ENCODE measurements at regions not wholly inside any gene's neighbourhood (a gene's known extent, or its start where the extent isn't known, plus 50 kb on each side); places are given as distances from the start of the nearest gene placed in this dataset.
"Not testable (repeated sequence)": the region's sequence is repeated elsewhere in the genome, so short reads cannot be mapped to it uniquely, and the experiment has no call there.

- H3K27ac Mint-ChIP-seq = no peak overlapping the region
- DNase-seq = no peak
Observed at GRCh38 chr4:53886090-53886489, 178.3 kb downstream of the CHIC2 start.

GRCh38 chr4:53885668-53886067, 178.7 kb downstream of the CHIC2 start:
- no peak overlapping the region for H3K27ac Mint-ChIP-seq
- no peak overlapping the region for H3K4me3 Mint-ChIP-seq
- peaks cover 4% of the 10 kb centered on the region for H3K27me3 Mint-ChIP-seq
- H3K9me3 Mint-ChIP-seq = no peaks in the 10 kb centered on the region
- CTCF ChIA-PET = interaction anchor here (1.3 kb wide), 1 partner anchor 28 kb away, joined by 3 read pairs; no protein-coding TSS in a partner anchor
- no peaks in the 10 kb centered on the region for H3K36me3 Mint-ChIP-seq
- no peaks in the 10 kb centered on the region for H3K4me1 Mint-ChIP-seq
- no peak for DNase-seq

More at GRCh38 chr4:53886090-53886489, 178.3 kb downstream of the CHIC2 start:
- no peaks in the 10 kb centered on the region for H3K9me3 Mint-ChIP-seq
- H3K27me3 Mint-ChIP-seq = peaks cover 4% of the 10 kb centered on the region
- CTCF ChIA-PET = interaction anchor here (1.3 kb wide), 1 partner anchor 27 kb away, joined by 3 read pairs; no protein-coding TSS in a partner anchor
- H3K4me1 Mint-ChIP-seq = no peaks in the 10 kb centered on the region
- no peaks in the 10 kb centered on the region for H3K36me3 Mint-ChIP-seq
- H3K4me3 Mint-ChIP-seq = no peak overlapping the region

GRCh38 chr4:53877096-53877495, 187.3 kb downstream of the CHIC2 start:
- not testable (repeated sequence) for H3K4me3 Mint-ChIP-seq, H3K36me3 Mint-ChIP-seq, H3K4me1 Mint-ChIP-seq, H3K9me3 Mint-ChIP-seq, H3K27me3 Mint-ChIP-seq, H3K27ac Mint-ChIP-seq, DNase-seq
- CTCF ChIA-PET = interaction anchor here (0.7 kb wide), 1 partner anchor 15 kb away, joined by 3 read pairs; no protein-coding TSS in a partner anchor

GRCh38 chr4:53866055-53866454, 198.3 kb downstream of the CHIC2 start:
- Mint-ChIP-seq H3K9me3 (no peaks in the 10 kb centered on the region), H3K4me3 (no peak overlapping the region), H3K27me3 (peaks cover 4% of the 10 kb centered on the region), H3K36me3 (no peaks in the 10 kb centered on the region), H3K27ac (no peak overlapping the region), H3K4me1 (no peaks in the 10 kb centered on the region)
- CTCF ChIA-PET = no interaction called here
- DNase-seq = no peak

GRCh38 chr4:53865054-53865453, 199.4 kb downstream of the CHIC2 start:
- no peaks in the 10 kb centered on the region for H3K36me3 Mint-ChIP-seq
- H3K27me3 Mint-ChIP-seq = peaks cover 4% of the 10 kb centered on the region
- no peaks in the 10 kb centered on the region for H3K4me1 Mint-ChIP-seq
- no peak overlapping the region for H3K27ac Mint-ChIP-seq
- CTCF ChIA-PET = no interaction called here
- no peak overlapping the region for H3K4me3 Mint-ChIP-seq
- DNase-seq = no peak
- H3K9me3 Mint-ChIP-seq = no peaks in the 10 kb centered on the region

GRCh38 chr4:53863736-53864365, 200.6 kb downstream of the CHIC2 start:
- no peaks in the 10 kb centered on the region for H3K36me3 Mint-ChIP-seq
- H3K27me3 Mint-ChIP-seq = peaks cover 4% of the 10 kb centered on the region
- H3K4me3 Mint-ChIP-seq = no peak overlapping the region
- no peaks in the 10 kb centered on the region for H3K9me3 Mint-ChIP-seq
- no peaks in the 10 kb centered on the region for H3K4me1 Mint-ChIP-seq
- no peak overlapping the region for H3K27ac Mint-ChIP-seq
- CTCF ChIA-PET = no interaction called here
- no peak for DNase-seq

- Mint-ChIP-seq H3K9me3 (no peaks in the 10 kb centered on the region), H3K36me3 (no peaks in the 10 kb centered on the region), H3K27ac (no peak overlapping the region), H3K4me1 (no peaks in the 10 kb centered on the region), H3K4me3 (no peak overlapping the region), H3K27me3 (peaks cover 4% of the 10 kb centered on the region)
- no peak for DNase-seq
- CTCF ChIA-PET = interaction anchor here (1.0 kb wide), 1 partner anchor 14 kb away, joined by 3 read pairs; no protein-coding TSS in a partner anchor
Observed at GRCh38 chr4:53863158-53863557, 201.2 kb downstream of the CHIC2 start.

GRCh38 chr4:53861856-53862610, 202.4 kb downstream of the CHIC2 start:
- H3K4me1 Mint-ChIP-seq = no peaks in the 10 kb centered on the region
- H3K9me3 Mint-ChIP-seq = no peaks in the 10 kb centered on the region
- CTCF ChIA-PET = interaction anchor here (1.0 kb wide), 1 partner anchor 15 kb away, joined by 3 read pairs; no protein-coding TSS in a partner anchor
- H3K4me3 Mint-ChIP-seq = no peak overlapping the region
- no peak overlapping the region for H3K27ac Mint-ChIP-seq
- H3K36me3 Mint-ChIP-seq = no peaks in the 10 kb centered on the region
- peaks cover under 1% of the 10 kb centered on the region for H3K27me3 Mint-ChIP-seq
- no peak for DNase-seq

- CTCF ChIA-PET = no interaction called here
- no peaks in the 10 kb centered on the region for H3K4me1 Mint-ChIP-seq
- H3K27ac Mint-ChIP-seq = no peak overlapping the region
- no peaks in the 10 kb centered on the region for H3K27me3 Mint-ChIP-seq
- no peaks in the 10 kb centered on the region for H3K9me3 Mint-ChIP-seq
- DNase-seq = no peak
- no peak overlapping the region for H3K4me3 Mint-ChIP-seq
- no peaks in the 10 kb centered on the region for H3K36me3 Mint-ChIP-seq
Observed at GRCh38 chr4:53859305-53859704, 205.1 kb downstream of the CHIC2 start.

GRCh38 chr4:53858744-53859143, 205.7 kb downstream of the CHIC2 start:
- Mint-ChIP-seq H3K27ac (no peak overlapping the region), H3K36me3 (no peaks in the 10 kb centered on the region), H3K4me3 (no peak overlapping the region), H3K4me1 (no peaks in the 10 kb centered on the region), H3K9me3 (no peaks in the 10 kb centered on the region), H3K27me3 (no peaks in the 10 kb centered on the region)
- DNase-seq = no peak
- CTCF ChIA-PET = no interaction called here

GRCh38 chr4:53855581-53856250, 208.7 kb downstream of the CHIC2 start:
- DNase-seq = no peak
- Mint-ChIP-seq H3K4me3 (no peak overlapping the region), H3K36me3 (no peaks in the 10 kb centered on the region), H3K27ac (no peak overlapping the region), H3K9me3 (no peaks in the 10 kb centered on the region), H3K4me1 (no peaks in the 10 kb centered on the region), H3K27me3 (no peaks in the 10 kb centered on the region)
- CTCF ChIA-PET = no interaction called here

GRCh38 chr4:53854991-53855568, 209.3 kb downstream of the CHIC2 start:
- no peaks in the 10 kb centered on the region for H3K4me1 Mint-ChIP-seq
- DNase-seq = no peak
- CTCF ChIA-PET = no interaction called here

GRCh38 chr4:53852343-53852742, 212.1 kb downstream of the CHIC2 start:
- Mint-ChIP-seq H3K27me3 (no peaks in the 10 kb centered on the region), H3K4me1 (no peaks in the 10 kb centered on the region), H3K9me3 (no peaks in the 10 kb centered on the region), H3K4me3 (no peak overlapping the region), H3K36me3 (no peaks in the 10 kb centered on the region), H3K27ac (no peak overlapping the region)
- DNase-seq = no peak
- CTCF ChIA-PET = no interaction called here

More at GRCh38 chr4:53854991-53855568, 209.3 kb downstream of the CHIC2 start:
- H3K27ac Mint-ChIP-seq = no peak overlapping the region
- H3K27me3 Mint-ChIP-seq = no peaks in the 10 kb centered on the region
- no peaks in the 10 kb centered on the region for H3K36me3 Mint-ChIP-seq
- no peak overlapping the region for H3K4me3 Mint-ChIP-seq
- no peaks in the 10 kb centered on the region for H3K9me3 Mint-ChIP-seq

GRCh38 chr4:53847965-53848364, 216.4 kb downstream of the CHIC2 start:
- Mint-ChIP-seq H3K4me3 (no peak overlapping the region), H3K27me3 (no peaks in the 10 kb centered on the region), H3K36me3 (no peaks in the 10 kb centered on the region), H3K27ac (no peak overlapping the region), H3K4me1 (no peaks in the 10 kb centered on the region), H3K9me3 (no peaks in the 10 kb centered on the region)
- DNase-seq = no peak
- CTCF ChIA-PET = no interaction called here

Measured in activated naive CD4-positive, alpha-beta T cell treated with anti-CD3 and anti-CD28 coated beads, Interleukin-2, amount 10 ng/mL, durations not matched to agents 7 days and 5 days (primary cell).